ENCODE measurements at regions not wholly inside any gene's neighbourhood (a gene's known extent, or its start where the extent isn't known, plus 50 kb on each side); places are given as distances from the start of the nearest gene placed in this dataset.

DNA sequence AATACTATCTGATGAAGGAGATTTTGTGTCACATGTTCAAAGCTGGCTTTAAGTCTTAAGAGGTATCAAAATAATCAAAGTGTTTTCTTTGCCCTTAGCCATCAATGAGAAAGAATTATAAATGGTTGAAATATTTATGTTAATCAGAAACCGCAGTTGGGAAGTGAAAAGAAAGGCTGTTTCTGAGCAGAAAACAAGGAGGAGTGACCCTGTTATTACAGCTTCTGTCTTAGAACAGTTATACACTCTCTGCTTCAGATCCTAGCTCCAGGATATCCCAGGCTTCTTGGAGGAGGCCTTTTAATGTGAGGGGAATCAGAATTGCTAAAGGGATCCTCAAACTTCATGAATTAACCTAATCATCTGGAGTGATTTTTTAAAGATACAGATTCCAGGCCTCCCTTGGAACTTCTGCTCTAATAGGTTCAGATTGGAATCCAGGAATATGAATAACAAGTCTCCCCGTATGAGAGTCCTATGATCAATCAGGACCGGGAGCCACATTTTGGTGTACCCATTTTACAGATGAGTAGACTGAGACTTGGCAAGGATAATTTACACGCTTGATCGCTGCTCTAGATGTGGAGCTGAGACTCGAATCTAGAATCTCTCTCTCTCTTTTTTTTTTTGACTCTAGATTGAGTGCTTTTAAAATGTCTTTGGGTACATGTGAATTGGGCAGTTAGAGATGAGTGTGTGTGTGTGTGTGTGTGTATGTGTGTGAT is 50.8 kb upstream of the JAG1 start:
- no peak for DNase-seq (ENCODE audit: low spot score)

DNA sequence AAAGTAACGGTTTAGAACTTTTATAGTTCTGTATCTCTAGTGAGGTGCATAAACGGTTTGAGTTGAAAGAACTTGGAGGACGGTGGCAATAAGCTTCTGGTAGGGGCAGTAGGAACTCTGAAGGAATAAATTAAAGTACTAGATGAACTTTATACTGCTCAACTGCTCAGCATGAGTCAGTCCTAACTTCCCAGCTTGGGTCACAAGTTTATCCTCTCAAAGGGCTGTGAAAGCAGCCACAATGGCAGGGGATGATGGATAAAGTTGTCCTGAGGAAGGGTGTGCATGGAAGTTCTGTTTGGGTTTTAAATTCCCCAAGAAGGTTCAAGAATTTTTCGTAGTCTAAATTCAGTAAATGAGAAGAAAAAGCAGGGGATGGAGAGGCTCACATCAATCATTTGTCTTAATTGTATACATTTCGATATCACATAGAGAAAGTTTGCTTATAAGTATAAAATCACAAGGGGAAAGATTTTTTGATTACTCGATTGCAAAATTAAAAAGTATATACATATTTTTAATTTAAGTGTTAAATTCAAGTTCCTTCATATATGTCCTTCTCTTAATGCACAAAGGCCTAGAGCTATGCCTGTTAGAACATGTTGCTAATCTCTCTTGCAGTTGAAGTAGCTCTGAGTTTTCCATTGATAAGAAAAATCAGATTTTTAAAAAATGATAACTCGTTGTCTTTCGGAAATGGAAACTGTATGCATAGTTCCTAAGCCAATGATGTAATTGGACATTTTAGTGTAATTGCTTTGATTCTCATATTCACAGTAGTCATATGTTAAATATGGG is 55.3 kb upstream of the JAG1 start:
- no peak for DNase-seq (ENCODE audit: low spot score)

DNA sequence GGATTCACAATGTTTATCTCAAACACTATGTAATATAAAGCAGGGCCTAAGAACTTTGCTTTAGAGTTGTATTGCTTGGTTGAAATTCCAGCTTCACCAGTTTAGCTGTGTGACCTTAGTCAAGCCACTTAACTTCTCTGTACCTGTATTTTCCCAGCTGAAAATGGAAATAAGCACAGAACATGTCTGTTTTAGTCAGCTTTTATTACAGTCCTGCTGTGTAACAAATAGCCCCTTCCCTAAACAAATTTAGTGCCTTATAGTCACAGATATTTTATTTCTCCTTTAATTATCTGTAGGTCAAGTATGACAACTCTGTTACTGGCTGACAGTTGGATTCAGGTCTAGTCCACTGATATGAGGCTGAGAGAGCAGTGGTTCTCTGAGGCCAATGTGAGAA is 56.0 kb upstream of the JAG1 start:
- no peak for DNase-seq (ENCODE audit: low spot score)

DNA sequence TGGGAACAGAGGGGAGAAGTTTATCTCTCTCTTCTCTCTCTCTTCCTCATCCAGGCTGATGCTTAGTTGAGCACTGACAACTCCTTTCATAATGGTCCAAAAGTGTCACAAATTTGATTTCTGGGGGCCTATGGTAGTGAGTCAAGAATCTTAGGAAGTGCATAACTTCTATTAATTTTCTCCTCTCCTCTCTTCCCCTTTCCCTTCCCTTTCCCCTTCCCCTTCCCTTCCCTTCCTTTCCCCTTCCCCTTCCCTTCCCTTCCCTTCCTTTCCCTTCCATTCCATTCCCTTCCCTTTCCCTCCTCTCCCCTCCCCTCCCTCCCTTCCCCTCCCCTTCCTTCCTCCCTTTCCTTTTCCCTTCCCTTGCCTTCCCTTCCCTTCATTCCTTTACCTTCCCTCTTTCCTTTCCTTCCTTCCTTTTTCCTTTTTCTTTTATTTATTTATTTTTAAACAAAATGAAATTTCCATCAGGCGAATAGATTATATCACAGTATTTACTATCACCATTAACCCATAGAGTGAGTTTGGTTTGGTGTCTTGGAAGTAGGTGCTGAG is 56.9 kb upstream of the JAG1 start:
- no peak for DNase-seq (ENCODE audit: low spot score)

DNA sequence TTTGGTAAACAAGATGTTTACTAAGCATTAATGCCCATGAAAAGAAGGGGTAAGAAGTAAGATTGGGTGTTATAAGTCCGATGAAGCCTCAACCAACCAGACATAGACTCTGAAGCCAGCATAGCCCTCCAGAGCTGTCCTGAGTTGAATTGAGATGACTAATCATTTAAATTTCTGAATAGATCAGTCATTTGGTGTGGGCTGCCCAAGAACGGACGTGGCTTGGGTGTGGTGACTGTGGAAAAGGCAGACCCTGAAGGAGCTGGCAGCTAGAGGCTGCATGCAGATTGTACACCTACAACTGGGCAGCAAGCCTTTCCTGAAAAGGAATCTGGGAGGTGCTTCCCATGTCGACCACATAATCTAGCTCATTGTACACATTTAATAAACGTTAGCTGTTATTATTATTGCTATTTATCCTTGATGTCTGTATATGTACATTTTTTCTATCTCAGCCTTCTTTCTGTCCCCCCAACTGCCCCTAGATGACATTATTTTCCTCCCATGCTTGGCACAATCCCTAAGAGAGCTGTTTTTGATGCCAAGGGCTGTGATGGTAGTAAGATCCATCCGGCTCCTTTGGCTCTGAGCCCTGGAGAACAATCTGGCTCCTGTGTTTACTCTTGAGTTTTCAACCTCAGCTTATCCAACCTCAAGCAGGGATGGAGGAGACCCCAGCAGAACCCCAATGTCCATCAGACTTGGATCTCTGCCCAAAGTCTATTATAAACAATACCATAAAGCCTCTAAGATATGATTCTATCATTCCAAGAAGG is 57.6 kb upstream of the JAG1 start:
- no peak for DNase-seq (ENCODE audit: low spot score)

DNA sequence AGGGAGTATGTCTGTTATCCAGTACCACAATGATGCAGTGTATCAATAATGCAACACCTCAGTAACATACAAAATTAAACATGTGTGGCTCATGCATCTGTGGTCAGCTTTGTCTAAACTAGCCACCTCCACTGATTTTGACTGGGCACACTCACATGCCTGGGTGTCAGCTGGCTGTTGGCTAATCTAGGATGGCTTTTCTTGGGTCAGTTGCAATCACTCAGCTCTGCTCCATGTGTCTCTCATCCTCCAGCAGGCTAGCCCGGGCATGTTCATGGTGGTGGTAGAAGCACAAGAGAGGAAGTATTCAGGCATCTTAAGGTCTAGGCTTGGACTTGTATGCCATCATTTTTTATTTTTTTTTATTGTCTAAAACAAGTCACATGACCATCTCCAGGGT is 59.3 kb upstream of the JAG1 start:
- DNase-seq (ENCODE audit: low spot score), result no peak

DNA sequence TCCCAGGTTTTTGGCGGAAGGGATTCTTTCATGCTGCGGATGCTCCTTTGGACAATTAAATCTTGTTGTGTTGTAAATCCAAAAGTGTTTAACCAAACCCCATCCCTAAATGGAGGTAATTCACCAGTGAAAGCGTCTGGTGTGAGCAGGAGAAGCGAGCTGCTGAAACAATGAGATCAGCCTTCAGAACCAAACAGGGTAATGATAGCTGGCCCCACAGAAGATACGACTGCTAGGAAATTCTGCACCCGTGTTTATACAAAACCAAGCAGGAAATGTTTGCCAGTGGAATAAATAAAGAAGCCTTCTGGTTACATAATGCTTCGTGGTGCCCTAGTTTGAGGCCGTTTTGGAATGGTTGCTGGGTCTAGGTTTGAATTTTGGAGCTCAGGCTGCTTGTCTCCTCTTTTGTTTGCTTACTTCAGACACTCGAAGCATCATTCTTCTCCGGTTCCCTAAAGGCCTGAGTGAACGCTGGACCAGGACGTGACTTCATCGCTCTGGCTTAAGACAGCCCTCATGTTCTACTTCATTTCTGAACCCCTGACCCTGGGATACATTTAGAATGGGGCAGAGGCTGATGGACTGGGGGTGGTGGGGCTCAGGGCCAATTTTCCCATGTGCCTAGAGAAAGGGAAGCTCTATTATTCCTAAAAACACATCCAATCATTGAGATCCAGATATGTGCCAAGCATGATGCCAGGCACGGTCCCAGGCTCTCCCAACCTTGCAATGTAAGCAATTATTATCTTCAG is 61.6 kb upstream of the JAG1 start:
- no peak for DNase-seq (ENCODE audit: low spot score)

DNA sequence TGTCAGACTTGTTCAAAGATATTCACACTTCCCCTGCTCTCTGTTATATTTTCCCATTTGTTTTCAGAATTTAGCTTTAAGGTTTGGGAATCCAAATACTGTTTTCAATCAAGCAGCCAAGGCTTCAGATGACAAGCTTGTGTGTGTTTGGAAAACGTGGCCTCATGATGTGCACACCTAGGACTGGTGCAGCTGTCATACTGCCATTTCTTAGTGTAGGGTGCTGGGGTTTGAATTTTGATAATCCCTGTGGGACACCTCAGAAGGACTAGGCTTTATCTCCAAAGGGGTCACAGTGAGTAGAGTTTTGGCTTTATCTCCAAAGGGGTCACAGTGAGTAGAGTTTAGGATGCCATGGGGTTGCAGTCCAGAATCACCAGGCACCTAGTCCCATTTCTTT is 65.3 kb upstream of the JAG1 start:
- DNase-seq (ENCODE audit: low spot score), result no peak

DNA sequence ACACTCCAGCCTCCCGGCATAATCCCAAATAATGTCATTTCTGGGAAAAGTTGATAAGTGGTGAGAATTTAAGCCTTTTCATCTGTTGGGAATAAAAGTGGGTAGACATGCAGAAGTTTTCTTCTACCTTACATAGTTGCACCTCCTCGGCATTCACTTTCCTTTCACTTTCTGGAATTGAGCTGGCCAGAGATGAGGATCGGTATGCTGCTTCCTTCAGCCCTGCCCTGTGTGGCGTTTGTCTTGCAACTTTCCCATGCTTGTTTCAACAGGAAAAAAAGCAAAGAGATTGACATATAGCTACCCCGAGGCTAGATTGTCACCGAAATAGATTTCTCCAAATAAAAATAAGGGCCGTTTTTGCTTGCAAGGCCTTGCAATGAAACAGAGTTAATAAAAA is 65.8 kb upstream of the JAG1 start:
- no peak for DNase-seq (ENCODE audit: low spot score)

DNA sequence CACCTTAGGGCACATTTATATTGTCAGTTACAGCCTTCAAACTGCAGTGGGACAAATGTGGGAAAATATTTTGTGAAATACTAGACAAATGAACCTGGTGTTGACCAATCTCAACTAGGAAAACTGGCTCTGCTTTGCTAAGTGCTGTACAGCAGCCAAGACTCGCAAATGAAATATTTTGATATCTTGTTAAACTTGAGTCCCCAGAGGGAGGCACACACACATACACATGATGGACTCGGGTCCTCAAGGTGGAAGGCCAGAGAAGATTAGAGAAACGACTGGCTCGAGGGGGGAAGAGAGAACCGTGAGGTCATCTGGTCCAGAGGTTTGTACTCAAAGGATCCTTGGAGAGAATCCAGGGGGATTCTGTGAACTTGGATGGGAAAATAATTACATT is 67.3 kb upstream of the JAG1 start:
- DNase-seq (ENCODE audit: low spot score), result no peak

DNA sequence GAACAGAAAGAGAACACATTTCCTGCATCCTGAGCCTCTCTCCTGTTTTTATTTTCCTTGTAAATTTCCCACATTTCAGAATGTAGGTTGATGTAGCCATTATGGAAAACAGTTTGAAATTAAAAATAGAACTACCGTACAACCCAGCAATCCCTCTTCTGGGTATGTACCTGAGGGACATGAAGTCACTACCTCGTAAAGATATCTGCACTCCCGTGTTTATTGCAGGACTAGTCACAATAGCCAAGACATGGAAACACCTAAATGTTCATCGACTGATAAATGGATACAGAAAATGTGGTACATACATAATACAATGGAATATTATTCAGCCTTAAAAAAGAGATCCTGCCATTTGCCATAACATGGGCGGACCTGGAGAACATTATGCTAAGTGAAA is 72.0 kb upstream of the JAG1 start:
- no peak for DNase-seq (ENCODE audit: low spot score)

DNA sequence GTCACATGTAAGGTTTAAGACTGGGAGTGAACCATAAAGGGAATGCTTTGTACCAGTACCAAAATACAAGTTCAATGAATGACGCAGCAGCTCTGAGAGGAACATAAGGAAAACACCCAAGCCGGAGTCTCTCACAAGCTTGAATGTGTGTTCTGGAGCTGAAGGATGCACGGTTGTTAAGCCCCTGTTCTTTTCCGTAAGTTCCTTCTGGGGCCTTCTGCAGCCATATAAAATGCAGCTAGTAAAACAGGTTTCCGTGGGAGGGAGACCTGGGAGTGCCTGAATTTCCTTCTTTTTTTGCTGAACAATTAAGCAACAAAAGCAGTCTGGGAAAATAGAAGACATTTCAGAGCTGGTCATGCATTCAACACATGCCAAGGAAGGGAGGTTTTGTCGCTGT is 73.2 kb upstream of the JAG1 start:
- DNase-seq (ENCODE audit: low spot score), result no peak

DNA sequence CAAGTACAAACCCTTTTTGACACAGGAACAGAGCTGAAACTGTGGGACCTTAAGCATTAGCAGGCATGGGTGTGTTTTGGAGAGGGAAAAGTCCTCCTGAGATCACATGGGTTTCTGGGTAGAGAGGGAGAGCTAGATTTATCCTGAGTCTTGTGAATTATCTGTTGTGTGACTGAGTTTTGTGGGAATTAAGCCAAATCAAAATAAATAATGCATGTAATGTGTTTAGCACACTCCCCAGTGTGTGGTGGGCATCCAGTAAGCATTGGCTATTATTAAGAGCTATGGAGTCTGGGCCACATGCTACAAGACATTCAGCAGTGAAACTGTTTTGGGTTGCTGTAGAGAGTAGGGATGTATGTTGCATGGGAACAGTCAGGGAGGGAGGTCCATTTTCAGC is 75.3 kb upstream of the JAG1 start:
- DNase-seq (ENCODE audit: low spot score), result no peak

DNA sequence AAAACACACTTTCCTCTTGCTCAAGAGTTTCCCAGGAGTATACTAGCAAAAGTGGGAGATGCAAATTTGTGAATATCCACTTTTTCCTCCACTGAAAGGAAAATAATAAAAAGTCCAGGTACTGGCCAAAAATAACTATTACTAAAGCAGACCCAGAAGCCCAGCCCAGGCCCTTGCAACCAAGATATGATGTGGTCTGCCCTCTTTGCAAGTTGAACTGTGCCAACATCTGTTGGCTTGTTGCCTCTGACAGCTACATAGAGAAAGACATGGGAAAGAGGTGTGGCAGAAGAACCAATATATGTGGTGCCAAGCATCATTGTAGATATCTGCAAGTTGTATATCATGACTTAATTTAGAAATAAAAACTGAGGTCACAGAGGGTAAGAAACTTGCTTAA is 78.4 kb upstream of the JAG1 start:
- no peak for DNase-seq (ENCODE audit: low spot score)

DNA sequence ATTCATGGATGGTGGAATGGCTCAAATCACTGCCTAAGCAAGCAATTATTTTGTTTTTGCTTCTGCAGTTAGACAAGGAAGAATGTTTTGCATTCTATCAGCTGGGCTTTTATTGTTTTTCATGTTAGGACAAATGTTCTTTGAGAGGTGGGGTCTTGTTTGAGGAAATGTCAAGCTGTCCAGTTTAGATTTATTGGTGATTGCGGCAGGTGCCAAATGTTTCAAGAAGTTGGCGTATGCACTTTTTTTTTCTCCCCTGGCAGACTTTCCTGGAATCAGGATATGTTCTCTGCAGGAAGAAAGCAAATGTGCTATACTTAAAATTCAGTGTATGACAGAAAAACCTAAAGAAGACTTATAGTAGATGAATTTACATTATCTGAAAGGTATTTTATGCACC is 81.0 kb upstream of the JAG1 start:
- DNase-seq (ENCODE audit: low spot score), result no peak

DNA sequence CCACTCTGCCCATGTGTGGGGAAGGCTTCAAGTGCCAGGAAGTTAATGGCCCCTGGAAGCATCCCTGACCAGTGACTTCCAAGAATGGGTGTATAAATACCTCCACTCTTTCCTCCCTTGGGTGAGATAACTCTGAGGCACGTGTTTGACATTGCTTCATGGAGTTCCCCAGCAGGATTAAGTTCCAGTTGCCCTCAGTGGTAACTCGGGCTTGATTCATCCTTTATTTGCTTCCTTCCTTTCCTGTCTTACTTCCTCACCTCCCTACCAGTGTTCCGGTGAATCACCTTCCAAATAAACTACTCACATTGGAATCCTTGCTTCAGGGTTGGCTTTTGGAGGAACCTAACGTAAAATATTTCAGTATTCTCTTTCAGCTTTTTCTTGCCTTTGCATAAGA is 84.6 kb upstream of the JAG1 start:
- DNase-seq (ENCODE audit: low spot score), result no peak

DNA sequence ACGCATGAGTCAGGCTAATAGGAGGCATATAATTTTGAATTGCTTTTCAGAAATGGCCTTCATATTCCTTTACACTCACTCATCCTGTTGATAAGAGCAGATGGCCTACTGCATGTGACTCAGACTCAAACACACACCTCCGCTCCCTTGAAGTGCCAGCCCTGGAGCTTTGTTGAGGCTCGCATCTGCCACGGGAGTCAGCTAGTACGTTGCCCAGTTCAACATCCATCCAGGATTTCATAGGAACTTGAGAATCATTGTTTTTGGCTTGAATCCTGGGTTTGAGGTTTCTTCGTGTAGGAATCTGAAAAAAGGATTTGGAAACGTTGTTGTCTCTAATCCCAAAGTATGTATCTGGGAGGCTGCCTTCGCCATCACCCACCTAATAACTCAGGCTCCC is 87.4 kb upstream of the JAG1 start:
- DNase-seq (ENCODE audit: low spot score), result peak; percentile 16

DNA sequence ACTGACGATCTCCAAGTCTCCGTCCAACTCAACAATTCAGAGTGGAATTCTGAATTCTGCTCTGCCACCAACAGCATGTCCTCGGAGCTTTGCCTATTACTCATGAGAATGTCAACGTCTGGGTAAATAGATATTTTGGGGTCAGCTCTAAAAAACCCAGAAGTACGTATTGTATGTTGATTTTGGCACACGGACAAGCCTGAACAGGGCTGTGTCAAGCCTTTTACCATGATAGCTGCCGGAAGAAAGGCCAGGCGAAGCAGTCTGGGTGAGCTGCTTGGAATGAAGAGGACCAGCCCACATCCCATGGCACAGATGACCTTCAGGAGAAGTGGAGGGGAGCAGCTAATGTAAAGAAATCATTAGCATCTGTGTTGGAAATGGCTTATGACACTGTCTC is 88.0 kb upstream of the JAG1 start:
- no peak for DNase-seq (ENCODE audit: low spot score)

DNA sequence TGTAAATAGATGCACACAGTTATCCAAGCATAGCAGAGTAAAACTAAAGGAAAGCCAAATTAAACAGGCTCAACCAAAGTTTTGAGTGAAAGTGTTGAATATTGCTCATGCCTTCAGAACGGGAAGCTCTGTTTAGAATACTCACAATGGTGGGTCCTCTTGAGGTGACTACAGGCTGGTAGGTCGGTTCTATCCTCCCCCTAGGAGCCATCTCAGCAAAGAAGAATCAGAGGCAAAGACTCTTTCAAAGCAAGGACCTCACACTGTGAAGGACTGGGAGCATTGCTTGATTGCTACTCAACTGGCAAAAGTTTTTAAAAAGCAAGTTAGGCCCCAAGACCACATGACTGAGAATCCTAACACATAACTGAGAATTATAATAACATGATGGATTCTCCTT is 88.4 kb upstream of the JAG1 start:
- no peak for DNase-seq (ENCODE audit: low spot score)

DNA sequence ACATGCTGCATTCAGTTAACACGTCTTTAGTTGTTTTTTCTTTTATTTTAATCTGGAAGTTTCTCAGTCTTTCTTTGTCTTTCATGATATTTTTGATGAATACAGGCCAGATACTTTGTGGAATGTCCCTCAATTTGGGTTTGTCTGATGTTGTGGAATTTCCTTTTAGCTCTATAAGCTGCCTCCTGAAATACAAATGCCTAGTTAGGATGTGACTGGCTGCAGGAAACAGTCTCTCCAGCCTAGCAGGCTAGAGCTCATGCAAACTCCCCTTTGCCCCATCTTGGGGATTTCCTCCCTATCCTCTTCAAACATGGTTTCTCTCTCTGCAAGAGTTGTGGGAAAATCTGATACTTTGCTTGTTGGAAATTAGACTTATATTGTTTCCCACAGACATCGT is 89.3 kb upstream of the JAG1 start:
- DNase-seq (ENCODE audit: low spot score), result no peak

DNA sequence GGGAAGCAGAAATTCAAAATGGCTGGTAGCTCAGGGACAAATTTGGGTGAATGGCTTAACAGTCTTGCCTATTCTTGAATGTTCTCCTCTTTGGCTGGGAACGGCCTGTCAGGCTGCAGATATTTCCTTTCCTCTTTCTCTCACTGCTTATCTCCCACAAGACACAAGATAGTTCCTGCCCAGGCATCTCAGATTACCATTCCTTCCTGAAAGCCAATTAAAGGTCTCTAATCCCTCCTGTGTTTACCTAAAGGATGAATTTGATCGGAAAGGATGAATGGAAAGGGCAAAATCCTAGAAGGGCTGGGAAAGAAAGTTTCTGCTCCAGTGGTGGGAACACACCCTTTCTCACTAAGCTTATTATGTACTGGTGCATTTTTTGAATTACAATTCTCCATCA is 95.9 kb upstream of the JAG1 start:
- no peak for DNase-seq (ENCODE audit: low spot score)

DNA sequence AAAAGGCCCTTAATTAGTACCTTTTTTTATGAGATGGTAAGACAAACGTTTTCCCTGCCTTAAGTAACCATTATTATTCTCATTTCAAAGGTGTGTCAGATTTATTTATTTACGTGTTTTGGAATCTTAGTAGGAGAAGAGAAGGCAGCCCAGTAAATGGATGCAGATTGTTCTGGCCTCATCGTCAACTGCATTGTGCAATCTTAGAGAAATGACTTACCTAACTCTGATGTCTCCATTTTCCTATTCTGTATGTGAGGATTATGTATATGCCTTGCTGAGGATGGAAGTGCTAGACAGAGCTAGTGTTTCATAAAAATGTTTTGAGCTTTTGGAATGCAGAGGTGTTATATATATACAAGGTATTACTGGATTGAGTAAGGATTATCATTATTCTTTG is 97.0 kb upstream of the JAG1 start:
- no peak for DNase-seq (ENCODE audit: low spot score)

Data from pons (tissue), 1 donor.